GM23338 (cell line): ENCODE measurements at regions not wholly inside any gene's neighbourhood (a gene's known extent, or its start where the extent isn't known, plus 50 kb on each side); places are given as distances from the start of the nearest gene placed in this dataset.

Experiments
- ATAC-seq: fragments of 200-7000 bp; cut with Tn5 transposase; 3 replicates; pipeline ENCODE4 v1.9.1; 2020
- DNase-seq: peaks from one replicate; pipeline ENCODE4 v3.0.0-alpha.2; 2015; ENCODE audit warnings: low spot score
- H2AFZ ChIP-seq: fragments of 200-600 bp; sonication (generic); 2 replicates; pipeline ENCODE4 v1.8.0; 2016; ENCODE audit warnings: antibody characterized with exemption, mild to moderate bottlenecking, moderate library complexity
- H3F3A ChIP-seq: fragments of 200-600 bp; sonication (generic); replicated peaks from 2 replicates; pipeline ENCODE4 v1.8.0; 2017; ENCODE audit warnings: antibody characterized with exemption, mixed run types, low read depth
- H3K27ac ChIP-seq: fragments of 200-600 bp; sonication (generic); 2 replicates; pipeline ENCODE4 v1.6.1; 2016; ENCODE audit warnings: low read depth
- H3K27me3 ChIP-seq: fragments of 200-600 bp; sonication (generic); 2 replicates; pipeline ENCODE4 v1.8.0; 2016; ENCODE audit warnings: mild to moderate bottlenecking, mixed run types, moderate library complexity; ENCODE audit not compliant: insufficient read depth
- H3K36me3 ChIP-seq: fragments of 200-600 bp; sonication (generic); 2 replicates; pipeline ENCODE4 v1.8.0; 2016; ENCODE audit warnings: mild to moderate bottlenecking; ENCODE audit not compliant: insufficient read depth
- H3K4me1 ChIP-seq: fragments of 200-600 bp; sonication (generic); 2 replicates; pipeline ENCODE4 v1.8.0; 2016; ENCODE audit warnings: mild to moderate bottlenecking, moderate library complexity; ENCODE audit not compliant: insufficient read depth
- H3K4me2 ChIP-seq: fragments of 200-600 bp; sonication (generic); 2 replicates; pipeline ENCODE4 v1.7.1; 2017; ENCODE audit warnings: mixed run types
- H3K4me3 ChIP-seq: fragments of 200-600 bp; sonication (generic); 2 replicates; pipeline ENCODE4 v1.6.1; 2016; ENCODE audit warnings: mixed run types
- H3K79me2 ChIP-seq: fragments of 200-600 bp; sonication (generic); replicated peaks from 2 replicates; pipeline ENCODE4 v1.8.0; 2017; ENCODE audit warnings: mild to moderate bottlenecking; ENCODE audit not compliant: insufficient read depth
- H3K9me2 ChIP-seq: fragments of 200-600 bp; sonication (generic); 2 replicates; pipeline ENCODE4 v1.8.0; 2017; ENCODE audit not compliant: insufficient read depth
- H4K20me1 ChIP-seq: fragments of 200-600 bp; sonication (generic); replicated peaks from 2 replicates; pipeline ENCODE4 v1.8.0; 2017; ENCODE audit warnings: mild to moderate bottlenecking; ENCODE audit not compliant: insufficient read depth
- H3K27ac Mint-ChIP-seq: 2 replicates; pipeline ENCODE4 v1.8.0; 2020; ENCODE audit warnings: inconsistent platforms, mild to moderate bottlenecking, moderate library complexity, mixed read lengths
- H3K27me3 Mint-ChIP-seq: 3 replicates; pipeline ENCODE4 v1.8.0; 2022; ENCODE audit warnings: low read depth, mild to moderate bottlenecking, moderate library complexity, mixed read lengths, inconsistent platforms; ENCODE audit not compliant: insufficient read depth, poor library complexity
- H3K36me3 Mint-ChIP-seq: 3 replicates; pipeline ENCODE4 v1.8.0; 2021; ENCODE audit warnings: low read depth, mild to moderate bottlenecking, inconsistent platforms, moderate library complexity, mixed read lengths
- H3K4me1 Mint-ChIP-seq: 3 replicates; pipeline ENCODE4 v1.8.0; 2020; ENCODE audit warnings: mild to moderate bottlenecking, inconsistent platforms, mixed read lengths
- H3K4me3 Mint-ChIP-seq: 3 replicates; pipeline ENCODE4 v1.8.0; 2021; ENCODE audit warnings: moderate library complexity, mild to moderate bottlenecking, inconsistent platforms, mixed read lengths
- H3K9me3 Mint-ChIP-seq: 3 replicates; pipeline ENCODE4 v1.8.0; 2020; ENCODE audit warnings: moderate library complexity, mild to moderate bottlenecking, inconsistent platforms, mixed read lengths
- EZH2phosphoT487 ChIP-seq: fragments of 200-600 bp; sonication (generic); IDR thresholded peaks from one replicate; pipeline ENCODE4 v1.8.1; 2018; ENCODE audit warnings: antibody characterized with exemption; ENCODE audit not compliant: unreplicated experiment
- NANOG ChIP-seq: IDR thresholded peaks from 2 replicates; pipeline ENCODE4 v1.6.1; 2016; ENCODE audit warnings: antibody characterized with exemption, borderline replicate concordance
- POLR2AphosphoS5 ChIP-seq: IDR thresholded peaks from 2 replicates; pipeline ENCODE4 v1.6.1; 2016; ENCODE audit warnings: antibody characterized with exemption, low read depth
- STAT1 ChIP-seq: IDR thresholded peaks from one replicate; pipeline ENCODE4 v1.6.1; 2016; ENCODE audit warnings: antibody characterized with exemption; ENCODE audit not compliant: unreplicated experiment
- ZNF114 ChIP-seq: fragments of 250-450 bp; sonication (Bioruptor Pico); IDR thresholded peaks from 2 replicates; pipeline ENCODE4 v1.5.0; 2020; ENCODE audit warnings: mild to moderate bottlenecking, moderate library complexity
- ZNF331 ChIP-seq: fragments of 250-450 bp; sonication (Bioruptor Pico); IDR thresholded peaks from 2 replicates; pipeline ENCODE4 v1.5.0; 2020; ENCODE audit warnings: low read depth, mild to moderate bottlenecking, moderate library complexity
- TF ChIP-seq, protein P1 (sequence below), 2 experiments: fragments of 200-600 bp in 1 of 2; sonication (generic) in 1 of 2; conservative IDR thresholded peaks; 2 replicates each; pipeline versions ENCODE4 v1.5.1 to v1.6.1; 2016 to 2017; ENCODE audit warnings: antibody characterized with exemption in 2 of 2, low read depth in 2 of 2, mild to moderate bottlenecking in 2 of 2, moderate library complexity in 1 of 2
- TF ChIP-seq, protein P2 (sequence below): fragments of 250-450 bp; sonication (Bioruptor Pico); IDR thresholded peaks from 2 replicates; pipeline ENCODE4 v1.5.0; 2020; ENCODE audit warnings: mild to moderate bottlenecking, moderate library complexity

DNA sequence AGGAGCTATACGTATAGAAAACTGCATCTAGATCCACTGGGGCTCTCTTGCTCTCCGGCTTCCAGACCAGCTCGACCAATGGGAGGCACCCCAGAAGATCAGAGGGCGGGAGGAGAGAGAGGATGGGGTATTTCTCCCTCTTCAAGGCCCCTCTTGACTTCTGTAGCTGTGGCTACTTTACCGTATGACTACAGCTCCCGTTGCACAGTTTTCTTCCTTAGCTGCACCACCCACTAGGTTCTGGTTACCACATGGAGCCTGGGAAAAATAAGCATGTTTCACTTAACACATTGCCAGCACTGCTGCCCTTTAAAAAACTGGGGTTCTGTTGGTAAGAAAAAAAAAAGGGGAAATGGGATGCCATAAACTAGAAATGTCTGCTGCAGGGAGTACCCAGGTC, 214.4 kb downstream of the TBX5 start:
- DNase-seq (no peak), ATAC-seq (no peak)
- Mint-ChIP-seq H3K4me1 (peaks cover 28% of the 10 kb centered on the region), H3K27me3 (peaks cover 2% of the 10 kb centered on the region), H3K9me3 (peaks cover 3% of the 10 kb centered on the region; the same call in 1 of the 3 replicates), H3K4me3 (no peak overlapping the region), H3K27ac (no peak overlapping the region), H3K36me3 (no peaks in the 10 kb centered on the region; the same call in 2 of the 3 replicates)
- Histone ChIP-seq H3K4me2 (no peak overlapping the region), H3K4me1 (peaks cover 15% of the 10 kb centered on the region), H2AFZ (0 out of 2 replicates have a peak overlapping the region, but pooled peaks have one; percentile 59), H3F3A (no peaks in the 10 kb centered on the region), H3K27me3 (no peaks in the 10 kb centered on the region), H3K36me3 (no peaks in the 10 kb centered on the region), H3K4me3 (no peak overlapping the region), H3K27ac (no peak overlapping the region), H3K9me2 (0 out of 2 replicates have a peak, but pooled peaks cover 2% of the 10 kb centered on the region), H4K20me1 (no peaks in the 10 kb centered on the region), H3K79me2 (no peaks in the 10 kb centered on the region)
- TF ChIP-seq NANOG: no peak
- TF ChIP-seq, protein P1, sequence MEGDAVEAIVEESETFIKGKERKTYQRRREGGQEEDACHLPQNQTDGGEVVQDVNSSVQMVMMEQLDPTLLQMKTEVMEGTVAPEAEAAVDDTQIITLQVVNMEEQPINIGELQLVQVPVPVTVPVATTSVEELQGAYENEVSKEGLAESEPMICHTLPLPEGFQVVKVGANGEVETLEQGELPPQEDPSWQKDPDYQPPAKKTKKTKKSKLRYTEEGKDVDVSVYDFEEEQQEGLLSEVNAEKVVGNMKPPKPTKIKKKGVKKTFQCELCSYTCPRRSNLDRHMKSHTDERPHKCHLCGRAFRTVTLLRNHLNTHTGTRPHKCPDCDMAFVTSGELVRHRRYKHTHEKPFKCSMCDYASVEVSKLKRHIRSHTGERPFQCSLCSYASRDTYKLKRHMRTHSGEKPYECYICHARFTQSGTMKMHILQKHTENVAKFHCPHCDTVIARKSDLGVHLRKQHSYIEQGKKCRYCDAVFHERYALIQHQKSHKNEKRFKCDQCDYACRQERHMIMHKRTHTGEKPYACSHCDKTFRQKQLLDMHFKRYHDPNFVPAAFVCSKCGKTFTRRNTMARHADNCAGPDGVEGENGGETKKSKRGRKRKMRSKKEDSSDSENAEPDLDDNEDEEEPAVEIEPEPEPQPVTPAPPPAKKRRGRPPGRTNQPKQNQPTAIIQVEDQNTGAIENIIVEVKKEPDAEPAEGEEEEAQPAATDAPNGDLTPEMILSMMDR (conservative IDR thresholded peaks at IDR 0.05; ENCODE audit: low read depth in 2 of 2): no peak
- no peak for TF ChIP-seq EZH2phosphoT487
- TF ChIP-seq POLR2AphosphoS5: no peak
- TF ChIP-seq, protein P2, sequence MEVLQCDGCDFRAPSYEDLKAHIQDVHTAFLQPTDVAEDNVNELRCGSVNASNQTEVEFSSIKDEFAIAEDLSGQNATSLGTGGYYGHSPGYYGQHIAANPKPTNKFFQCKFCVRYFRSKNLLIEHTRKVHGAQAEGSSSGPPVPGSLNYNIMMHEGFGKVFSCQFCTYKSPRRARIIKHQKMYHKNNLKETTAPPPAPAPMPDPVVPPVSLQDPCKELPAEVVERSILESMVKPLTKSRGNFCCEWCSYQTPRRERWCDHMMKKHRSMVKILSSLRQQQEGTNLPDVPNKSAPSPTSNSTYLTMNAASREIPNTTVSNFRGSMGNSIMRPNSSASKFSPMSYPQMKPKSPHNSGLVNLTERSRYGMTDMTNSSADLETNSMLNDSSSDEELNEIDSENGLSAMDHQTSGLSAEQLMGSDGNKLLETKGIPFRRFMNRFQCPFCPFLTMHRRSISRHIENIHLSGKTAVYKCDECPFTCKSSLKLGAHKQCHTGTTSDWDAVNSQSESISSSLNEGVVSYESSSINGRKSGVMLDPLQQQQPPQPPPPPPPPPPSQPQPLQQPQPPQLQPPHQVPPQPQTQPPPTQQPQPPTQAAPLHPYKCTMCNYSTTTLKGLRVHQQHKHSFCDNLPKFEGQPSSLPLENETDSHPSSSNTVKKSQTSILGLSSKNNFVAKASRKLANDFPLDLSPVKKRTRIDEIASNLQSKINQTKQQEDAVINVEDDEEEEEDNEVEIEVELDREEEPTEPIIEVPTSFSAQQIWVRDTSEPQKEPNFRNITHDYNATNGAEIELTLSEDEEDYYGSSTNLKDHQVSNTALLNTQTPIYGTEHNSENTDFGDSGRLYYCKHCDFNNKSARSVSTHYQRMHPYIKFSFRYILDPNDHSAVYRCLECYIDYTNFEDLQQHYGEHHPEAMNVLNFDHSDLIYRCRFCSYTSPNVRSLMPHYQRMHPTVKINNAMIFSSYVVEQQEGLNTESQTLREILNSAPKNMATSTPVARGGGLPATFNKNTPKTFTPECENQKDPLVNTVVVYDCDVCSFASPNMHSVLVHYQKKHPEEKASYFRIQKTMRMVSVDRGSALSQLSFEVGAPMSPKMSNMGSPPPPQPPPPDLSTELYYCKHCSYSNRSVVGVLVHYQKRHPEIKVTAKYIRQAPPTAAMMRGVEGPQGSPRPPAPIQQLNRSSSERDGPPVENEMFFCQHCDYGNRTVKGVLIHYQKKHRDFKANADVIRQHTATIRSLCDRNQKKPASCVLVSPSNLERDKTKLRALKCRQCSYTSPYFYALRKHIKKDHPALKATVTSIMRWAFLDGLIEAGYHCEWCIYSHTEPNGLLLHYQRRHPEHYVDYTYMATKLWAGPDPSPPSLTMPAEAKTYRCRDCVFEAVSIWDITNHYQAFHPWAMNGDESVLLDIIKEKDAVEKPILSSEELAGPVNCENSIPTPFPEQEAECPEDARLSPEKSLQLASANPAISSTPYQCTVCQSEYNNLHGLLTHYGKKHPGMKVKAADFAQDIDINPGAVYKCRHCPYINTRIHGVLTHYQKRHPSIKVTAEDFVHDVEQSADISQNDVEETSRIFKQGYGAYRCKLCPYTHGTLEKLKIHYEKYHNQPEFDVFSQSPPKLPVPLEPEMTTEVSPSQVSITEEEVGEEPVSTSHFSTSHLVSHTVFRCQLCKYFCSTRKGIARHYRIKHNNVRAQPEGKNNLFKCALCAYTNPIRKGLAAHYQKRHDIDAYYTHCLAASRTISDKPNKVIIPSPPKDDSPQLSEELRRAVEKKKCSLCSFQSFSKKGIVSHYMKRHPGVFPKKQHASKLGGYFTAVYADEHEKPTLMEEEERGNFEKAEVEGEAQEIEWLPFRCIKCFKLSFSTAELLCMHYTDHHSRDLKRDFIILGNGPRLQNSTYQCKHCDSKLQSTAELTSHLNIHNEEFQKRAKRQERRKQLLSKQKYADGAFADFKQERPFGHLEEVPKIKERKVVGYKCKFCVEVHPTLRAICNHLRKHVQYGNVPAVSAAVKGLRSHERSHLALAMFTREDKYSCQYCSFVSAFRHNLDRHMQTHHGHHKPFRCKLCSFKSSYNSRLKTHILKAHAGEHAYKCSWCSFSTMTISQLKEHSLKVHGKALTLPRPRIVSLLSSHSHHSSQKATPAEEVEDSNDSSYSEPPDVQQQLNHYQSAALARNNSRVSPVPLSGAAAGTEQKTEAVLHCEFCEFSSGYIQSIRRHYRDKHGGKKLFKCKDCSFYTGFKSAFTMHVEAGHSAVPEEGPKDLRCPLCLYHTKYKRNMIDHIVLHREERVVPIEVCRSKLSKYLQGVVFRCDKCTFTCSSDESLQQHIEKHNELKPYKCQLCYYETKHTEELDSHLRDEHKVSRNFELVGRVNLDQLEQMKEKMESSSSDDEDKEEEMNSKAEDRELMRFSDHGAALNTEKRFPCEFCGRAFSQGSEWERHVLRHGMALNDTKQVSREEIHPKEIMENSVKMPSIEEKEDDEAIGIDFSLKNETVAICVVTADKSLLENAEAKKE: no peak
- TF ChIP-seq ZNF114: no peak
- TF ChIP-seq STAT1: no peak
- TF ChIP-seq ZNF331 (CRISPR knock-in tag): no peak
